GM21381 (cell line): ENCODE measurements at regions not wholly inside any gene's neighbourhood (a gene's known extent, or its start where the extent isn't known, plus 50 kb on each side); places are given as distances from the start of the nearest gene placed in this dataset.
"Not testable (repeated sequence)": the region's sequence is repeated elsewhere in the genome, so short reads cannot be mapped to it uniquely, and the experiment has no call there.

ENCODE experiments used
- ATAC-seq: cut with Tn5 transposase; IDR thresholded peaks from one replicate; pipeline ENCODE4 v1.9.1; 2021; ENCODE audit warnings: mild to moderate bottlenecking, moderate library complexity; ENCODE audit not compliant: unreplicated experiment

DNA sequence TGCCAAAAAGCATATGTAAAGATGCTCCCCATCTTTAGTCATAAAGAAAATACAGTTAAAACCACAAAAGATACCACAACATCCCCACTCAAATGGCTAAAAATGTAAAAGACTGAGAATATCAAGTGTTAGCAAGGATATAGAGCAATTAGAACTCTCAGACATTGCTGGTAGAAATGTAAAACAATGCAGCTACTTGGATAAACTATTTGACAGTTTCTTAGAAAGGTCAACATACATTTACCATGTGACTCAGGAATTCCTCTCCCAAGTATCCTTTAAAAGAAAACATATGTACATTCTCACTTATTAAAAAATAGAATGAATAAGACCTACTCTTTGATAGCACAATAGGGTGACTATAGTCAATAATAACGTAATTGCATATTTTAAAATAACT, 173.7 kb downstream of the HNRNPD start:
- no peak for ATAC-seq

DNA sequence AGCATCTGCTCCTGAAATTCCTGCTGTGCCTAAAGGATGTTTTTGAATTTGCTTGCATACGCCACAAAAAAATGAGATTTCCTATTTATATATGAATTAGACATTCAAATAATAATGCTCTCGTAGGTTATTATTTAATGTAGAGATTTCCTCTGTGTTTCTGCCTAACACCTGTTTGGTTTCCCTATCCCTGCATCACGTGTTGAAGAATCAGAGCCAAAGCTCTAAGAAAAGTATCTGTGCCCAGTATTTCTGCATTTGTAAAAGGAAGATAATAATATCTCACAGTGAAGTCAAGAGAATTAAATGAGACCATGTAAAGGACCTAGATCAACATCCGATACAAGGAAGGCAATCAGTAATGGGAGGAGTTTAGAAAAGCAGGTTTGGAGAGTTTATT, 179.5 kb downstream of the HNRNPD start:
- ATAC-seq: no peak

- no peak for ATAC-seq
These were observed 181.6 kb downstream of the HNRNPD start for GRCh38 chr4:82192017-82192673.

DNA sequence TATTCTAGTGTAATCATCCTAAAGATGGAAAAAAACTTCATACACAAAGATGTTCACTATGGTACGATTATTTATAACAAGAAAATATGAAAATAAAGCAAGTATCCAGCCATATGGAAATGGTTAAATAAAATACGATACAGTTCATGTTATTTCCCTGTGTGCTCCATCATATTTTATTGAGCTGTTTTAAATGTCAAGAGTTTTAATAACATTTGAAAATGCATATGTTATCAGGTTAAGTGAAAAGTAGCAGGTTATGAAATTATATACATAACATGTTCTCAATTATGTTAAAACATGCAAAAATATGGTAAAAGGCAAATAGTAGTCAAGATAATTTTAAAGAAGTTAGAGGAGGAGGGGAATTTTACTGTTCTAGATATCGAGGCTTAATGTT, 192.0 kb downstream of the HNRNPD start:
- no peak for ATAC-seq

GRCh38 chr4:82172186-82172585, 201.6 kb downstream of the HNRNPD start:
- no peak for ATAC-seq

DNA sequence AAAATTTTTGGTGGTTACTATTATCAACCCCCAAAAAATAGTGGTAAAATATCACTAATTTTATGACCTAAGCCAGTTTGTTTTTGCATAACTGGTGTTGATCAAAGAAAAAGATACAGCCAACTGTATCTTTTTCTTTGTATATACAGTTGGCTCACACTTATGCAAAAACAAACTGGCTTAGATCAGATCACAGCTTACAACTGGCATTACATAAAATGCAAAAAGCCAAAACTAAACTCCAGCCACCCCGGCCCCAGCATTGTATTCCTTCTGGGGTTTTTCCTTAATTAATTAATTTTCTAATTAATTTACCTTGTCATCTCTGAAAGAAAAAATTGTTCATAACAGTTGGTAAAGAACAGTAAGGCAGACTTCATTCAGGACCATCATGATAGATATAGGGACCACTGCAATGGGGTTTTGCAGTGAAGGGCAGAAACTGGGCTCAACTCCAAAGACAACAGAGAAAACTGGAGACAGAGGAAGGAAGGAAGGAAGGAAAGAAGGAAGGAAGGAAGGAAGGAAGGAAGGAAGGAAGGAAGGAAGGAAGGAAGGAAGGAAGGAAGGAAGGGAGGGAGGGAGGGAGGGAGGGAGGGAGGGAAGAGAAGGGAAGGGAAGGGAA, 202.1 kb downstream of the HNRNPD start:
- ATAC-seq: no peak

DNA sequence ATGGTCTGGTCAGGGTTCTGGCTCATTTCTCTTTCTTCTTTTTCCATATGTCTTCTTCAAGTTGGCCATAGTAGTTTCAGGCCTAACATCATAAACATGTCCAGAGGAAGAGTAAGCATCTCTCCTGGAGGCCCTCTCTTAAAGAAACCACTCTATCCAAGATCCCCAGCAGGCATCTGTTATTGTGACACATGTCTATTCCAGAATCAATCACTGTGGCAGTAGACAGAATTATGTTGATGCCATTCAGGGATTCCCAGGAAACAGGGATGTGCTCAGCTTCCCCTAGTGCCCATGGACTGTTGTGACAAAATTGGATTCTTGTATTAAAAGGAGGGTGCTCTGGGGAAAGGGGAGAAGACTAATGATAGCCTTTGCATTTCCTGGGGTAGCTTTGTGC, 224.0 kb downstream of the HNRNPD start:
- no peak for ATAC-seq

GRCh38 chr4:82145850-82146249, 227.9 kb downstream of the HNRNPD start:
- ATAC-seq: no peak

- no peak for ATAC-seq
These were observed 233.4 kb downstream of the HNRNPD start for GRCh38 chr4:82140422-82140821.

- no peak for ATAC-seq
These were observed 234.5 kb downstream of the HNRNPD start for GRCh38 chr4:82139287-82139686.

- ATAC-seq: no peak
These were observed 235.4 kb downstream of the HNRNPD start for GRCh38 chr4:82138374-82138773.

DNA sequence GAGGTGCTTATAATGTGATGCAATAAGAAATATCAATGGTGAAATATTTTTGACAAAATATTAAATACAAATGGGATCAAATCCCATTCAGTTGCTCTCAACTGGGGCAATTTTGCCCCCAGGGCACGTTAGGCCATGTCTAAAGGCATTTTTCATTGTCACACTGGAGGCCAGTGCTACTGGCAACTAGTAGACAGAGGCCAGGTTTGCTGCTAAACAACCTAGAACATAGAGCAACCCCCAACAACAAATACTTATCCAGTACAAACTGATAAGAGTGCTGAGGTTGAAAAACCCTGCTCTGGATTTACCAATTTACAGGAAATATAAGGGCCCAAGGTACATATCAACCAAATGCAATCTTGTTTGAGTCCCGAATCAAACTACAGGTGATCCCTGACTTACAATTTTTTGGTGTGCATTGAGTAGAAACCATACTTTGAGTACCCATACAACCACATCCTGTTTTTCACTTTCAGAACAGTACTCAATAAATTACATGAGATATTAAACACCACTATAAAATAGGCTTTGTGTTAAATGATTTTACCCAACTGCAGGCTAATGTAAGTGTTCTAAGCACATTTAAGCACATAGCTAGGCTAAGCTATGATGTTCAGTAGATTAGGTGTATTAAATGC, 237.5 kb downstream of the HNRNPD start:
- ATAC-seq: no peak

DNA sequence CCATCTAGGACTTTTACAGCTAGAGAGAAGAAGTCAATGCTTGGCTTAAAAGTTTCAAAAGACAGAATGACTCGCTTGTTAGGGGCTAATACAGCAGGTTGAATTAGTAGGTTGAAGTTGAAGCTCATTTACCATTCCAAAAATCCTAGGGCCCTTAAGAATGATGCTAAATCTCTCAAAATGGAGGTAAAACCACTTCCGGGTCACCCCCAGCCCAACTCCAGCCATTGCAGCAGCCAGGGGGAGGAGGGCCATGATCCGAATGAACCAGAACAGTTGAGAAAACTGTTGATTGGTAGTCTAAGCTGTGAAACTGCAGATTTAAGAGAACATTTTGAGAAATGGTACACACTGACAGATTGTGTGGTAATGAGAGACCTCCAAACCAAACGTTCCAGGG, 245.4 kb downstream of the HNRNPD start:
- no peak for ATAC-seq

DNA sequence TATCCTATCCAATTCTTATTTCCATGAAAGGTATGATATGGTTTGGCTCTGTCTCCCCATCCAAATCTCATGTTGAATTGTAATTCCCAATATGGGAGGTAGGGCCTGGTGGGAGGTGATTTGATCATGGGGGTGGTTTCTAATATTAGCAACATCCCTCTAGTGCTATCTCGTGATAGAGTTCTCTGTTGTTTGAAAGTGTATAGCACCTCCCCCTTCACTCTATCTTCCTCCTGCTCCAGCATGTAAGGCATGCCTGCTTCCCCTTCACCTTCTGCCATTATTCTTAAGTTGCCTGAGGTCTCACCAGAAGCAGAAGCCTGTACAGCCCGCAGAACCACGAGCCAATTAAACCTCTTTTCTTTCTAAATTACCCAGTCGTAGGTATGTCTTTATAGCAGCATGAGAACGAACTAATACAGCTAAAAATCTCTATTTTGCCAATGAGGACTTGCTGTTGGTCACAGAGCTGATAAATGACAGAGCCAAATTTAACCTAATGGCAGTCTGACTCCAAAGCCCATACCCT, 247.2 kb downstream of the HNRNPD start:
- no peak for ATAC-seq

GRCh38 chr4:82125787-82126297, 247.9 kb downstream of the HNRNPD start:
- ATAC-seq: no peak

- no peak for ATAC-seq
These were observed 248.6 kb downstream of the HNRNPD start for GRCh38 chr4:82124932-82125786.

- ATAC-seq: no peak
These were observed 249.4 kb downstream of the HNRNPD start for GRCh38 chr4:82124365-82124764.

GRCh38 chr4:82123934-82124333, 249.9 kb downstream of the HNRNPD start:
- no peak for ATAC-seq

DNA sequence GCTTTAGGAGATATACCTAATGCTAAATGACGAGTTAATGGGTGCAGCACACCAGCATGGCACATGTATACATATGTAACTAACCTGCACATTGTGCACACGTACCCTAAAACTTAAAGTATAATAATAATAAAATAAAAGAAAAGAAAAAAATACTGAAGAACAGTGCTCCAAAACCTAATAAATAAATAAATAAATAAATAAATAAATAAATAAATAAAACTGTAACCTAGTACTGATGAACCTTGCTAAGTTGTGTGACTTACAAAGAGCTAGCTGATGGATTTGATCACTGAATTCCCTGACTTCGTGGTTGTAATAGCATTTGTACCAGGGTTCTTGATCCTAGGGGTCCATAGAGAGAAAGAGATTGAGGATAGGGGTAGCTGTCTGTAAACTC, 258.6 kb downstream of the HNRNPD start:
- not testable (repeated sequence) for ATAC-seq

GRCh38 chr4:82108506-82108905, 265.3 kb downstream of the HNRNPD start:
- no peak for ATAC-seq

GRCh38 chr4:82104578-82104977, 269.2 kb downstream of the HNRNPD start:
- ATAC-seq: no peak
